ENCODE measurements at regions not wholly inside any gene's neighbourhood (a gene's known extent, or its start where the extent isn't known, plus 50 kb on each side); places are given as distances from the start of the nearest gene placed in this dataset.

DNA sequence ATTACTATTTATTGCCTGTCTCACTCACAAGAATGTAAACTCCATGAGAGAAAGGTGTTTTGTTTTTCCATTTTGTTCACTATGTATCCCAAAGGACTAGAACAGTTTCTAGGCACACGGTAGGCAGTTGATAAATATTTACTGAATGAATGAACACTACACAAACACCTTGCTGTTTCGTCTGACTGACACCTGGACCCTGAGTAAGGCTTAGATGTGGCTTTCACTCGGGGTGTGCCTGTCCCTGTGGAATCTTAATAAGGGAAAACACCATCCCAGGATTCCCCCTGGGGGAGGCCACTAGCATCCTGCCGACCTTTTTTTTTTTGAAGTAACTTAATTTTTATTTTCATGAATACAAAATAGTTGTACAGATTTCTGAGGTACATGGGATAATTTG is 66.6 kb upstream of the STEAP1B start:
- TF ChIP-seq EZH2 (IDR thresholded peaks at IDR 0.05; ENCODE audit: insufficient read depth, low read length): no peak
- TF ChIP-seq, protein P1, sequence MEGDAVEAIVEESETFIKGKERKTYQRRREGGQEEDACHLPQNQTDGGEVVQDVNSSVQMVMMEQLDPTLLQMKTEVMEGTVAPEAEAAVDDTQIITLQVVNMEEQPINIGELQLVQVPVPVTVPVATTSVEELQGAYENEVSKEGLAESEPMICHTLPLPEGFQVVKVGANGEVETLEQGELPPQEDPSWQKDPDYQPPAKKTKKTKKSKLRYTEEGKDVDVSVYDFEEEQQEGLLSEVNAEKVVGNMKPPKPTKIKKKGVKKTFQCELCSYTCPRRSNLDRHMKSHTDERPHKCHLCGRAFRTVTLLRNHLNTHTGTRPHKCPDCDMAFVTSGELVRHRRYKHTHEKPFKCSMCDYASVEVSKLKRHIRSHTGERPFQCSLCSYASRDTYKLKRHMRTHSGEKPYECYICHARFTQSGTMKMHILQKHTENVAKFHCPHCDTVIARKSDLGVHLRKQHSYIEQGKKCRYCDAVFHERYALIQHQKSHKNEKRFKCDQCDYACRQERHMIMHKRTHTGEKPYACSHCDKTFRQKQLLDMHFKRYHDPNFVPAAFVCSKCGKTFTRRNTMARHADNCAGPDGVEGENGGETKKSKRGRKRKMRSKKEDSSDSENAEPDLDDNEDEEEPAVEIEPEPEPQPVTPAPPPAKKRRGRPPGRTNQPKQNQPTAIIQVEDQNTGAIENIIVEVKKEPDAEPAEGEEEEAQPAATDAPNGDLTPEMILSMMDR (IDR thresholded peaks at IDR 0.05; ENCODE audit: insufficient read depth, low read depth, low read length): no peak
